Subcutaneous abdominal adipose tissue (tissue), 5 donors: ENCODE measurements at regions not wholly inside any gene's neighbourhood (a gene's known extent, or its start where the extent isn't known, plus 50 kb on each side); places are given as distances from the start of the nearest gene placed in this dataset.
"Not testable (repeated sequence)": the region's sequence is repeated elsewhere in the genome, so short reads cannot be mapped to it uniquely, and the experiment has no call there.

Experiments used
- H3K27ac ChIP-seq: one replicate; pipeline ENCODE4 v1.7.0; 2013; ENCODE audit warnings: low read depth, mild to moderate bottlenecking, inconsistent platforms, low read length, moderate library complexity
- H3K27me3 ChIP-seq, 5 donors: one replicate each; pipeline ENCODE4 v1.7.0; 2013; ENCODE audit warnings: low read length in 5 of 5, inconsistent platforms in 1 of 5; ENCODE audit not compliant: control insufficient read depth in 5 of 5, insufficient read depth in 4 of 5
- H3K36me3 ChIP-seq, 5 donors: one replicate each; pipeline ENCODE4 v1.7.0; 2013; ENCODE audit warnings: low read length in 5 of 5; ENCODE audit not compliant: control insufficient read depth in 5 of 5, insufficient read depth in 5 of 5
- H3K4me1 ChIP-seq, 5 donors: one replicate each; pipeline ENCODE4 v1.7.0; 2013; ENCODE audit warnings: low read length in 5 of 5, mild to moderate bottlenecking in 3 of 5, moderate library complexity in 1 of 5; ENCODE audit not compliant: control insufficient read depth in 5 of 5, insufficient read depth in 5 of 5
- H3K4me3 ChIP-seq, 5 donors: one replicate each; pipeline ENCODE4 v1.7.0; 2013; ENCODE audit warnings: low read length in 5 of 5, low read depth in 1 of 5
- H3K9ac ChIP-seq, 5 donors: one replicate each; pipeline ENCODE4 v1.7.0; 2013; ENCODE audit warnings: low read length in 5 of 5, mild to moderate bottlenecking in 4 of 5, moderate library complexity in 3 of 5
- H3K9me3 ChIP-seq, 5 donors: one replicate each; pipeline ENCODE4 v1.7.0; 2013; ENCODE audit warnings: low read length in 5 of 5; ENCODE audit not compliant: control insufficient read depth in 5 of 5
- donor health status: healthy.
- donor health status: healthy.
- donor health status: healthy.
- donor health status: healthy.
- donor health status: healthy.

GRCh38 chr7:108673699-108674098 lies 104.0 kb downstream of the DNAJB9 start:
- H3K36me3 ChIP-seq, H3K27ac ChIP-seq, H3K9ac ChIP-seq, H3K4me1 ChIP-seq, H3K9me3 ChIP-seq, H3K4me3 ChIP-seq, H3K27me3 ChIP-seq: not testable (repeated sequence)

DNA sequence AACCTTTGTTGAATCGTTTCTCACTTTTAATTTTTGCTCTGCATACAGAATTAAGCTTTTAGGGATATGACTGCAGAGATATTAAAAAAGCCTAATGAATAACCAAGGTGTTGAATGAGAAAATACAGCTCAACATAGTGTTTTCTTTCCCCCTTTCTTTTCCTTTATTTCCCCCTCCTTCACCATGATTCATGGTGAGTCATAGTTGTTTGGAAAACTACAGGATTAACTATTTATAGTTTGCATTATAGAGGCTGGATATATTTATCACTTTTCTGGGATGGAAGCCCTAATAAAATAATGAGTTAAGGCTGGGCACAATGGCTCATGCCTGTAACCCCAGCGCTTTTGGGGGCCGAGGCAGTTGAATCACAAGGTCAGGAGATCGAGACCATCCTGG lies 115.0 kb downstream of the DNAJB9 start:
- Histone ChIP-seq H3K9ac (no peak overlapping the region), H3K36me3 (no peaks in the 10 kb centered on the region), H3K27ac (no peak overlapping the region), H3K4me3 (no peak overlapping the region), H3K9me3 (no peaks in the 10 kb centered on the region), H3K27me3 (no peaks in the 10 kb centered on the region), H3K4me1 (peaks cover 0 to 12% (median 7%) of the 10 kb centered on the region in 5 donors)

DNA sequence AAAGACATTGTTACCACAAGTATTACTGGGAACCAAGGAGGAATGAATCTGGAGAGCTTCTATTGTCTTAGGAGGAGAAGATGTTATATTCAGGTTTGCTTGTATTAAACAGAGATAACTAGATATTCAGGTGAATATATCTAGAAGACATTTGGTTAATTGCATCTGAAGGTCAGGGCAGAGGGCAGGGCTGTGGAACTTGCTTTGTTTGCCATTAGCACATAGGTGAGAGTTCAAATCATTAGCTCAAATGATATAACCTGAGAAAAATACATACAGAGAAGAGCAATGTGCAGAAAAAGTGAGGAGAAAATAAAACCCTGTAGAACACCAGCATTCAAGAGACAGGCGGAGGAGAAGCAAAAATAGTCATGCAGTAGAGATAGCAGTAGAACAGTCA lies 116.8 kb downstream of the DNAJB9 start:
- no peak overlapping the region for H3K9ac ChIP-seq
- H3K4me1 ChIP-seq: peaks cover 0 to 12% (median 7%) of the 10 kb centered on the region in 5 donors

DNA sequence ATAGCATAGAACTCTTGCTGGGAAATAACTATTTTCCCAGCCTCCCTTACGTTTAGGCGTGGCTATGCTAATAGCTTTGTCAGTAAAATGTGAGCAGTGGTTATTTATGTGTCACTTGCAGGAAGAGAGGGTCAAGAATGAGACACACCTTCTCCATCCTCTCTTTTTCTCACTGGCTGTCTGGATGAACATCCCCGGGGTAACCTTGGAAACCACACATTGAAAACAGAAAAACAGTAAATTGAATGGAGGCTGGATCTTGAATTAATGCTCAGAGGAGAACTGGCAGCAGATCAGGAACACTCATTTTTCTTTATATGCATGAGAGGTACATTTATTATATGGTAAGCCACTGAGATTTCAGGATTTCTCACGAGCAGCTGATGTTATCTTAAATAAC lies 127.6 kb downstream of the DNAJB9 start:
- Histone ChIP-seq H3K27me3 (no peaks in the 10 kb centered on the region), H3K4me1 (no peaks in the 10 kb centered on the region), H3K4me3 (no peak overlapping the region), H3K9me3 (peaks cover 0 to 5% (median 0%) of the 10 kb centered on the region in 5 donors), H3K36me3 (no peaks in the 10 kb centered on the region), H3K9ac (no peak overlapping the region), H3K27ac (no peak overlapping the region)

More for the DNA sequence above, 116.8 kb downstream of the DNAJB9 start:
- Histone ChIP-seq H3K27ac (no peak overlapping the region), H3K9me3 (peaks cover 0 to under 1% (median 0%) of the 10 kb centered on the region in 5 donors), H3K27me3 (no peaks in the 10 kb centered on the region), H3K4me3 (no peak overlapping the region), H3K36me3 (no peaks in the 10 kb centered on the region)

DNA sequence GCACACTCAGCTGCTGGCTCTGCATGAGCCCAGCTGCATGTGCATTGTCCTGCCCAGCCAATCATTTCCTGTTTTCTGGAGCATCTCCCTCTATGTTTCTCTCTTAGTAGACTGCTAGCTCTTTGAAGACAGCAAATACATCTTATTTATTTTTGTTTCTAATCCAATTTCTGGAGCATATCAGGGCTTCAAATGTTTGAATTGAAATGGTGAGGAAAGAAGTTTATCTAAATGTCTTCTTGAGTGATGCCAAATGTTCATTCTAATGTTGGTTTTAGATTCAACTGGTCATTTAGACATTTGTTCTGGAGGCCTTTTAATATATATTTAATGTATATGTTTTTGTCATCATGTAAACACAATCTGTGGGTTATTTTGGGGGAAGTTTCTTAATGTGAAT lies 141.9 kb downstream of the DNAJB9 start:
- Histone ChIP-seq H3K9me3 (peaks cover 0 to 6% (median 0%) of the 10 kb centered on the region in 5 donors), H3K27me3 (no peaks in the 10 kb centered on the region), H3K9ac (no peak overlapping the region), H3K4me3 (no peak overlapping the region), H3K36me3 (no peaks in the 10 kb centered on the region), H3K27ac (no peak overlapping the region), H3K4me1 (peaks cover 0 to 4% (median 0%) of the 10 kb centered on the region in 5 donors)

GRCh38 chr7:108716783-108717182 lies 147.1 kb downstream of the DNAJB9 start:
- Histone ChIP-seq H3K4me3 (no peak overlapping the region), H3K36me3 (no peaks in the 10 kb centered on the region), H3K4me1 (peaks cover 0 to 4% (median 0%) of the 10 kb centered on the region in 5 donors), H3K27ac (no peak overlapping the region), H3K9me3 (no peaks in the 10 kb centered on the region), H3K9ac (no peak overlapping the region), H3K27me3 (no peaks in the 10 kb centered on the region)

DNA sequence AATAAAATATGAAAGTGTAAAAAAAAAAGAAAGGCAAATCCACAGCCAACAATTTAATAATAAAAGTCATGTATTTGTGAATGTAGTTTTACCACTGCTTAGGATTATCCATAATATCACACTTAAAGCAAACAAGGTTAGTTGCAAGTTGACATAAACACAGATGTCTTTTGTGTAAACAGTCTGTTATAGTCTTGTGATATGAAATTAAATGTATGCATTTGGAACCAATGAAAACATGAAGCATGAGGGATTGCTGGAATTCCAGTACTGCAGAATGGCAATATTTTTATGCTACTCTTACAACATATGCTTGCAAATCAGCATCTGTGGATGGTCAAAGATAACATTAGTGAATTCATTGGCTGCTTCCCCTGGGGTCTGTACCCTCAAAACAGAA lies 148.1 kb downstream of the DNAJB9 start:
- Histone ChIP-seq H3K9me3 (no peaks in the 10 kb centered on the region), H3K4me3 (no peak overlapping the region)

GRCh38 chr7:108719631-108720030 lies 150.0 kb downstream of the DNAJB9 start:
- no peaks in the 10 kb centered on the region for H3K36me3 ChIP-seq
- H3K4me1 ChIP-seq: peaks cover 0 to 2% (median 0%) of the 10 kb centered on the region in 5 donors
- H3K27me3 ChIP-seq: no peaks in the 10 kb centered on the region
- H3K9ac ChIP-seq: no peak overlapping the region
- H3K4me3 ChIP-seq: no peak overlapping the region
- H3K9me3 ChIP-seq: no peaks in the 10 kb centered on the region
- H3K27ac ChIP-seq: no peak overlapping the region

More for the DNA sequence above, 148.1 kb downstream of the DNAJB9 start:
- Histone ChIP-seq H3K9ac (no peak overlapping the region), H3K27ac (no peak overlapping the region), H3K4me1 (peaks cover 0 to 4% (median 0%) of the 10 kb centered on the region in 5 donors), H3K36me3 (no peaks in the 10 kb centered on the region), H3K27me3 (no peaks in the 10 kb centered on the region)

DNA sequence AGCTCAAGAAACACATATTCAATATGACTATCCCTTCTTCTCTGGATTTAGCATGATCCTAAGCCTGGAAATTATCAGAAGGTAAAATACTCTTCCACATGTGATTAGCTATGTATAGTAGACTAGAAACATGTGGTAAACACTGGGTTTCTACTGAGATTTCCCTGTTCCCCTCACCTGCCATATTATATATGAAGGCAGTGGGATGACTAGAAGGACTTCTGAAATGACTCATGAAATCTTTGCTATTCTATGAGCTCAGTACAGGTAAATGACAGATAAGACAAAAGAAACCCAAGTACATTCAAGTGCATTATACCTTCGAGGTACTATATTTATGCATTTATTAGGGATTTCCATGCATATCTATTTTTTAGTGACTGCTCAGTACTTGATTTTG lies 152.9 kb downstream of the DNAJB9 start:
- H3K27ac ChIP-seq: no peak overlapping the region
- H3K9me3 ChIP-seq: no peaks in the 10 kb centered on the region
- no peaks in the 10 kb centered on the region for H3K36me3 ChIP-seq
- H3K4me3 ChIP-seq: no peak overlapping the region
- no peaks in the 10 kb centered on the region for H3K27me3 ChIP-seq
- H3K4me1 ChIP-seq: no peaks in the 10 kb centered on the region
- no peak overlapping the region for H3K9ac ChIP-seq

- Histone ChIP-seq H3K9ac (no peak overlapping the region), H3K9me3 (no peaks in the 10 kb centered on the region), H3K4me1 (no peaks in the 10 kb centered on the region), H3K27ac (no peak overlapping the region), H3K36me3 (no peaks in the 10 kb centered on the region), H3K4me3 (no peak overlapping the region), H3K27me3 (no peaks in the 10 kb centered on the region)
Observed at GRCh38 chr7:108723381-108723814, 153.7 kb downstream of the DNAJB9 start.
